ENCODE measurements at regions not wholly inside any gene's neighbourhood (a gene's known extent, or its start where the extent isn't known, plus 50 kb on each side); places are given as distances from the start of the nearest gene placed in this dataset.
"Not testable (repeated sequence)": the region's sequence is repeated elsewhere in the genome, so short reads cannot be mapped to it uniquely, and the experiment has no call there.

DNA sequence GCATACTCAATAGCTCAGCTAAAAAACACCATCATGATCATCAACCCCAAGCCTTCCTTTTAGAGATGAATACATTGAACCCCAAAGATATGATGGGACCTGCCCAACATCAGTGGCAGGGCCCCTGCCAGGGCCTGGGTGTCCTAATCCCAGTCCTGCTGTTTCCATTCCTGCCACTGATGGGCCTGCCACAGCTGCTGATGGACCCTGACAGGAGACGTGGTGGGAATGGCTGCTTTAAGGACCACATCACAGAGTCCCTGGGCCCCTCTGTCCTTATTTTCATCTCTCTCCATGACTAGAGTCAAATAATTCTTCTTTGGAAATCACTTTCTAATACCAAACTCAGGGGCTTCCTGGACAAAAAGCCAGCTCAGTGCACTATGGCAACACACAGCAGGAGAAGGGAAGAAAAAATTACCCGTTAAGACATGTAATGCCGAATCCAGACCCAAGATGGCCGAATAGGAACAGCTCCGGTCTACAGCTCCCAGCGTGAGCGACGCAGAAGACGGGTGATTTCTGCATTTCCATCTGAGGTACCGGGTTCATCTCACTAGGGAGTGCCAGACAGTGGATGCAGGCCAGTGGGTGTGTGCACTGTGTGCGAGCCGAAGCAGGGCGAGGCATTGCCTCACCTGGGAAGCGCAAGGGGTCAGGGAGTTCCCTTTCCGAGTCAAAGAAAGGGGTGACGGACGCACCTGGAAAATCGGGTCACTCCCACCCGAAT, 160.6 kb upstream of the THBS1 start:
- TF ChIP-seq, protein P1, sequence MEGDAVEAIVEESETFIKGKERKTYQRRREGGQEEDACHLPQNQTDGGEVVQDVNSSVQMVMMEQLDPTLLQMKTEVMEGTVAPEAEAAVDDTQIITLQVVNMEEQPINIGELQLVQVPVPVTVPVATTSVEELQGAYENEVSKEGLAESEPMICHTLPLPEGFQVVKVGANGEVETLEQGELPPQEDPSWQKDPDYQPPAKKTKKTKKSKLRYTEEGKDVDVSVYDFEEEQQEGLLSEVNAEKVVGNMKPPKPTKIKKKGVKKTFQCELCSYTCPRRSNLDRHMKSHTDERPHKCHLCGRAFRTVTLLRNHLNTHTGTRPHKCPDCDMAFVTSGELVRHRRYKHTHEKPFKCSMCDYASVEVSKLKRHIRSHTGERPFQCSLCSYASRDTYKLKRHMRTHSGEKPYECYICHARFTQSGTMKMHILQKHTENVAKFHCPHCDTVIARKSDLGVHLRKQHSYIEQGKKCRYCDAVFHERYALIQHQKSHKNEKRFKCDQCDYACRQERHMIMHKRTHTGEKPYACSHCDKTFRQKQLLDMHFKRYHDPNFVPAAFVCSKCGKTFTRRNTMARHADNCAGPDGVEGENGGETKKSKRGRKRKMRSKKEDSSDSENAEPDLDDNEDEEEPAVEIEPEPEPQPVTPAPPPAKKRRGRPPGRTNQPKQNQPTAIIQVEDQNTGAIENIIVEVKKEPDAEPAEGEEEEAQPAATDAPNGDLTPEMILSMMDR (IDR thresholded peaks at IDR 0.05; ENCODE audit: insufficient read depth, low read depth, low read length): not testable (repeated sequence)
- not testable (repeated sequence) for TF ChIP-seq EZH2 (IDR thresholded peaks at IDR 0.05; ENCODE audit: insufficient read depth, low read length)
